Erythroblast (primary cell): ENCODE measurements at regions not wholly inside any gene's neighbourhood (a gene's known extent, or its start where the extent isn't known, plus 50 kb on each side); places are given as distances from the start of the nearest gene placed in this dataset.

Source experiments
- GATA1 ChIP-seq: IDR thresholded peaks from 2 replicates; pipeline ENCODE4 v1.6.1; 2011; ENCODE audit warnings: low read depth, mild to moderate bottlenecking, control low read depth, low read length, moderate library complexity
- POLR2A ChIP-seq: IDR thresholded peaks from 2 replicates; pipeline ENCODE4 v1.6.1; 2011; ENCODE audit warnings: mild to moderate bottlenecking, low read length

- TF ChIP-seq POLR2A: no peak
- no peak for TF ChIP-seq GATA1
These were observed 77.2 kb downstream of the RFLNA start for GRCh38 chr12:124371970-124372555.
